ENCODE measurements at regions not wholly inside any gene's neighbourhood (a gene's known extent, or its start where the extent isn't known, plus 50 kb on each side); places are given as distances from the start of the nearest gene placed in this dataset.

DNA sequence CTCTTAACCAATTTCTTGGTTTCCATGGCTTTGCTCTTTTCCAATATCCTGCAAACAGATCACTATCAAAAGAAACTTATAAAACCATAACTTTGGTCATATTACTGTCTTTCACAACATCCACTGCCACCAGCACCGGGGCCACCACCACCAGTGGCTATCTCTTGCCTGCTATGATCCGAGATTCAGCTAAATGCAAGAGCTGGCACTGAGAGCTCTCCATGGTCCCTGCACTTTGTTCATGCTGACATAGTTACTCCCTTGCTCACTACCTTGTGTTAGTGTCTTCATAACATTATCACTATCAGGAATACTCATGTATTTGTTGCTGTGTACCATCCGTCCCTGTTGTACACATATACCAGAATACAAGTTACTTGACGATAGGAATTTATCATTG, 299.0 kb downstream of the ETS1 start:
- no peaks in the 10 kb centered on the region for H3K36me3 ChIP-seq (ENCODE audit: insufficient read depth, low read length)
- no peaks in the 10 kb centered on the region for H3K9me3 ChIP-seq (ENCODE audit: low read length)
- H3K4me3 ChIP-seq (ENCODE audit: low read length): no peak overlapping the region
- no peaks in the 10 kb centered on the region for H3K27me3 ChIP-seq (ENCODE audit: low read length)
- no peaks in the 10 kb centered on the region for H3K79me2 ChIP-seq (ENCODE audit: low read length)
- no peak overlapping the region for H3K4me2 ChIP-seq (ENCODE audit: low read depth, low read length, poor library complexity, severe bottlenecking)
- H3K9me2 ChIP-seq (replicated peaks; ENCODE audit: insufficient read depth, low read length): no peaks in the 10 kb centered on the region
- DNase-seq: no peak
- no peak overlapping the region for H2AFZ ChIP-seq (ENCODE audit: low read length)
- peaks cover 35% of the 10 kb centered on the region for H3K4me1 ChIP-seq (ENCODE audit: low read length)
- no peaks in the 10 kb centered on the region for H4K20me1 ChIP-seq (ENCODE audit: insufficient read depth, low read depth, low read length)
- H3K27ac ChIP-seq (ENCODE audit: low read length): no peak overlapping the region
- no peak overlapping the region for H3K9ac ChIP-seq (ENCODE audit: low read length)

- Histone ChIP-seq H3K9ac (ENCODE audit: low read length) (no peak overlapping the region), H3K4me1 (ENCODE audit: low read length) (peaks cover 12% of the 10 kb centered on the region), H3K9me3 (ENCODE audit: low read length) (no peaks in the 10 kb centered on the region), H2AFZ (ENCODE audit: low read length) (no peak overlapping the region), H3K36me3 (ENCODE audit: insufficient read depth, low read length) (no peaks in the 10 kb centered on the region), H3K27ac (ENCODE audit: low read length) (no peak overlapping the region), H3K9me2 (replicated peaks; ENCODE audit: insufficient read depth, low read length) (no peaks in the 10 kb centered on the region), H3K4me3 (ENCODE audit: low read length) (no peak overlapping the region), H3K79me2 (ENCODE audit: low read length) (no peaks in the 10 kb centered on the region), H4K20me1 (ENCODE audit: insufficient read depth, low read depth, low read length) (no peaks in the 10 kb centered on the region), H3K4me2 (ENCODE audit: low read depth, low read length, poor library complexity, severe bottlenecking) (no peak overlapping the region), H3K27me3 (ENCODE audit: low read length) (no peaks in the 10 kb centered on the region)
- DNase-seq: no peak
Measured at GRCh38 chr11:128285321-128285720, 302.0 kb downstream of the ETS1 start.

- Histone ChIP-seq H3K4me3 (ENCODE audit: low read length) (no peak overlapping the region), H4K20me1 (ENCODE audit: insufficient read depth, low read depth, low read length) (no peaks in the 10 kb centered on the region), H3K4me2 (ENCODE audit: low read depth, low read length, poor library complexity, severe bottlenecking) (no peak overlapping the region), H3K4me1 (ENCODE audit: low read length) (peaks cover 6% of the 10 kb centered on the region), H3K27ac (ENCODE audit: low read length) (no peak overlapping the region), H3K27me3 (ENCODE audit: low read length) (no peaks in the 10 kb centered on the region), H3K9me2 (replicated peaks; ENCODE audit: insufficient read depth, low read length) (no peaks in the 10 kb centered on the region), H3K79me2 (ENCODE audit: low read length) (no peaks in the 10 kb centered on the region), H2AFZ (ENCODE audit: low read length) (no peak overlapping the region), H3K9ac (ENCODE audit: low read length) (no peak overlapping the region), H3K9me3 (ENCODE audit: low read length) (no peaks in the 10 kb centered on the region), H3K36me3 (ENCODE audit: insufficient read depth, low read length) (no peaks in the 10 kb centered on the region)
- DNase-seq: no peak
Measured at GRCh38 chr11:128284634-128285033, 302.7 kb downstream of the ETS1 start.

DNA sequence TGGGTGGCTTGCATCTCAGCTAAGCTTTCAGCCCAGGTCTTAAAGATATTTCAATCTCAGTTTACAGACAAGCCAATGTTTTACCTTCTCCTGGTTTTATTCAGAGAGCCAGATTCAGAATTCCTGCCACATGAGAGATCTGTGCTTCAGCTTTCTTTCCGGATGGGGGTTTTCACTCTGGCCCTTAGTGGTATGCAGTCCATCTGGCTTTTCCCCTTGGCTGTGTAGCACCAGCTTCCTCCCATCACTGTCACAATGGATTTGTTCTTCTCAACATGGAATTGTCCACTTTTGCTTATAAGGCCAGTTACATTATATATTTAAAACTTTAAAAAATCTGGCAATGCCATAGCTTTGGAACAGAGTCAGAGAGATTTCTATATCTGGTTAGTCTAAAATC, 303.9 kb downstream of the ETS1 start:
- Histone ChIP-seq H4K20me1 (ENCODE audit: insufficient read depth, low read depth, low read length) (no peaks in the 10 kb centered on the region), H3K4me3 (ENCODE audit: low read length) (no peak overlapping the region), H3K27ac (ENCODE audit: low read length) (no peak overlapping the region), H3K9ac (ENCODE audit: low read length) (no peak overlapping the region), H3K9me3 (ENCODE audit: low read length) (no peaks in the 10 kb centered on the region), H3K79me2 (ENCODE audit: low read length) (no peaks in the 10 kb centered on the region), H3K36me3 (ENCODE audit: insufficient read depth, low read length) (no peaks in the 10 kb centered on the region), H3K4me2 (ENCODE audit: low read depth, low read length, poor library complexity, severe bottlenecking) (no peak overlapping the region), H3K4me1 (ENCODE audit: low read length) (peaks cover 4% of the 10 kb centered on the region; the same call in 1 of the 2 replicates), H3K27me3 (ENCODE audit: low read length) (no peaks in the 10 kb centered on the region), H3K9me2 (replicated peaks; ENCODE audit: insufficient read depth, low read length) (no peaks in the 10 kb centered on the region), H2AFZ (ENCODE audit: low read length) (no peak overlapping the region)
- no peak for DNase-seq

DNA sequence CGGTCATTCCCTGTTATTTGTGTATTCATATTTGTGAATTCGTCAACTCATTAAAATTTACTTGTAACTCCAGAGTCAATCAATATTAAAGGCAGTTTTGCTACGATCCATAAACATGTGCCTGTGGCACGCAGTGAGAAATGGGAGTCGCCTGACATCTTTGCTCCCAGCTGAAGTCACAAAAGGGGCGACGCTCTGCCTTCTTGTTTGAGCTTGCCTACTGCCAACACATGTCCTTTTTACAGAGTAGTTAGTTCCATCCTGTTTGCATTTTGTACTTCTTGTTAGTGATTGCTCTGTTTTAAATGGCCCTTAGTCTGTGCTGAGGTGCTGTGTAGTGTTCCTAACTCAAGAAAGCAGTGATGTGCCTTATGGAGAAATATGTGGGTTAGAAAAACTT, 305.3 kb downstream of the ETS1 start:
- Histone ChIP-seq H3K9me2 (replicated peaks; ENCODE audit: insufficient read depth, low read length) (no peaks in the 10 kb centered on the region), H2AFZ (ENCODE audit: low read length) (no peak overlapping the region), H3K4me1 (ENCODE audit: low read length) (no peaks in the 10 kb centered on the region), H3K4me2 (ENCODE audit: low read depth, low read length, poor library complexity, severe bottlenecking) (no peak overlapping the region), H4K20me1 (ENCODE audit: insufficient read depth, low read depth, low read length) (no peaks in the 10 kb centered on the region), H3K27me3 (ENCODE audit: low read length) (no peaks in the 10 kb centered on the region), H3K9ac (ENCODE audit: low read length) (no peak overlapping the region), H3K36me3 (ENCODE audit: insufficient read depth, low read length) (no peaks in the 10 kb centered on the region), H3K9me3 (ENCODE audit: low read length) (no peaks in the 10 kb centered on the region), H3K4me3 (ENCODE audit: low read length) (no peak overlapping the region), H3K27ac (ENCODE audit: low read length) (no peak overlapping the region), H3K79me2 (ENCODE audit: low read length) (no peaks in the 10 kb centered on the region)
- no peak for DNase-seq

- H3K36me3 ChIP-seq (ENCODE audit: insufficient read depth, low read length): no peaks in the 10 kb centered on the region
- no peak overlapping the region for H3K9ac ChIP-seq (ENCODE audit: low read length)
- no peaks in the 10 kb centered on the region for H3K4me1 ChIP-seq (ENCODE audit: low read length)
- H2AFZ ChIP-seq (ENCODE audit: low read length): no peak overlapping the region
- H3K9me2 ChIP-seq (replicated peaks; ENCODE audit: insufficient read depth, low read length): no peaks in the 10 kb centered on the region
- H3K79me2 ChIP-seq (ENCODE audit: low read length): no peaks in the 10 kb centered on the region
- no peak overlapping the region for H3K4me3 ChIP-seq (ENCODE audit: low read length)
- H3K27me3 ChIP-seq (ENCODE audit: low read length): no peaks in the 10 kb centered on the region
- DNase-seq: no peak
- H3K9me3 ChIP-seq (ENCODE audit: low read length): no peaks in the 10 kb centered on the region
- H3K4me2 ChIP-seq (ENCODE audit: low read depth, low read length, poor library complexity, severe bottlenecking): no peak overlapping the region
- H4K20me1 ChIP-seq (ENCODE audit: insufficient read depth, low read depth, low read length): no peaks in the 10 kb centered on the region
- H3K27ac ChIP-seq (ENCODE audit: low read length): no peak overlapping the region
Measured at GRCh38 chr11:128279866-128280265, 307.5 kb downstream of the ETS1 start.

- Histone ChIP-seq H3K36me3 (ENCODE audit: insufficient read depth, low read length) (no peaks in the 10 kb centered on the region), H3K4me2 (ENCODE audit: low read depth, low read length, poor library complexity, severe bottlenecking) (no peak overlapping the region), H3K9me3 (ENCODE audit: low read length) (no peaks in the 10 kb centered on the region), H4K20me1 (ENCODE audit: insufficient read depth, low read depth, low read length) (no peaks in the 10 kb centered on the region), H2AFZ (ENCODE audit: low read length) (no peak overlapping the region), H3K9ac (ENCODE audit: low read length) (no peak overlapping the region), H3K79me2 (ENCODE audit: low read length) (no peaks in the 10 kb centered on the region), H3K9me2 (replicated peaks; ENCODE audit: insufficient read depth, low read length) (no peaks in the 10 kb centered on the region), H3K27me3 (ENCODE audit: low read length) (no peaks in the 10 kb centered on the region), H3K4me1 (ENCODE audit: low read length) (no peaks in the 10 kb centered on the region; the same call in 1 of the 2 replicates), H3K27ac (ENCODE audit: low read length) (no peak overlapping the region), H3K4me3 (ENCODE audit: low read length) (no peak overlapping the region)
- DNase-seq: no peak
Measured at GRCh38 chr11:128273736-128274135, 313.6 kb downstream of the ETS1 start.

GRCh38 chr11:128271401-128271800, 316.0 kb downstream of the ETS1 start:
- no peaks in the 10 kb centered on the region for H3K27me3 ChIP-seq (ENCODE audit: low read length)
- no peak for DNase-seq
- no peaks in the 10 kb centered on the region for H3K36me3 ChIP-seq (ENCODE audit: insufficient read depth, low read length)
- no peaks in the 10 kb centered on the region for H3K9me2 ChIP-seq (replicated peaks; ENCODE audit: insufficient read depth, low read length)
- H2AFZ ChIP-seq (ENCODE audit: low read length): no peak overlapping the region
- H3K79me2 ChIP-seq (ENCODE audit: low read length): no peaks in the 10 kb centered on the region
- H3K9me3 ChIP-seq (ENCODE audit: low read length): no peaks in the 10 kb centered on the region
- no peak overlapping the region for H3K9ac ChIP-seq (ENCODE audit: low read length)
- H4K20me1 ChIP-seq (ENCODE audit: insufficient read depth, low read depth, low read length): no peaks in the 10 kb centered on the region
- no peak overlapping the region for H3K27ac ChIP-seq (ENCODE audit: low read length)
- H3K4me1 ChIP-seq (ENCODE audit: low read length): no peaks in the 10 kb centered on the region; the same call in 1 of the 2 replicates
- H3K4me3 ChIP-seq (ENCODE audit: low read length): no peak overlapping the region
- no peak overlapping the region for H3K4me2 ChIP-seq (ENCODE audit: low read depth, low read length, poor library complexity, severe bottlenecking)

DNA sequence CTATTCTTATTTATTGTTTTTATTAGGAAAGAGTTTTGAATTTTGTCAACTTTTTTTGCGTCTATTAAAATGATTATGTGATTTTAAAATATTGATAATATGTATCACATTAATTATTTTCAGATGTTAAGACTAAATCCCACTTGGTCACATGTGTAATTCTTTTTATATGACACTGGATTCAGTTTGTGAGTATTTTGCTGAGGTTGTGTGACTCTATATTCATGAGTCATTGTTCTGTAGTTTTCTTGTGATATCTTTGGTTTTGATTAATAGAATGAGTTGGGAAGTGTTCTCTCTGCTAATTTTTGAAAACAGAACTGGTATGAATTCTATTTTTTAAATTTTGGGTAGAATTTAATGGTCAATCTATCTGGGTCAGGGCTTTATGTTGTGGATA, 317.9 kb downstream of the ETS1 start:
- DNase-seq: no peak
- H3K9ac ChIP-seq (ENCODE audit: low read length): no peak overlapping the region
- H3K4me3 ChIP-seq (ENCODE audit: low read length): no peak overlapping the region
- H2AFZ ChIP-seq (ENCODE audit: low read length): no peak overlapping the region
- H3K4me1 ChIP-seq (ENCODE audit: low read length): no peaks in the 10 kb centered on the region; the same call in 1 of the 2 replicates
- H4K20me1 ChIP-seq (ENCODE audit: insufficient read depth, low read depth, low read length): no peaks in the 10 kb centered on the region
- no peaks in the 10 kb centered on the region for H3K36me3 ChIP-seq (ENCODE audit: insufficient read depth, low read length)
- no peaks in the 10 kb centered on the region for H3K9me3 ChIP-seq (ENCODE audit: low read length)
- no peaks in the 10 kb centered on the region for H3K27me3 ChIP-seq (ENCODE audit: low read length)
- no peaks in the 10 kb centered on the region for H3K9me2 ChIP-seq (replicated peaks; ENCODE audit: insufficient read depth, low read length)
- H3K27ac ChIP-seq (ENCODE audit: low read length): no peak overlapping the region
- H3K4me2 ChIP-seq (ENCODE audit: low read depth, low read length, poor library complexity, severe bottlenecking): no peak overlapping the region
- H3K79me2 ChIP-seq (ENCODE audit: low read length): no peaks in the 10 kb centered on the region

Data from Karpas-422 (cell line).